Keratinocyte (primary cell): ENCODE measurements at regions not wholly inside any gene's neighbourhood (a gene's known extent, or its start where the extent isn't known, plus 50 kb on each side); places are given as distances from the start of the nearest gene placed in this dataset.

Experiments
- DNase-seq: peaks from one replicate; pipeline ENCODE4 v3.0.0-alpha.2; 2011; ENCODE audit warnings: low read depth, missing footprints, low spot score
- FAIRE-seq: peaks from 2 replicates; lab custom pipeline; 2011; peaks lifted over from hg19 to GRCh38; lab: Jason Lieb, UNC
- H2AFZ ChIP-seq: 2 replicates; pipeline ENCODE4 v1.6.0; 2012; ENCODE audit warnings: low read length, control low read depth, inconsistent platforms; ENCODE audit not compliant: control insufficient read depth
- H3K27ac ChIP-seq: 2 replicates; pipeline ENCODE4 v1.5.1; 2011; ENCODE audit warnings: low read length; ENCODE audit not compliant: control insufficient read depth, insufficient read depth
- H3K27me3 ChIP-seq: 3 replicates; pipeline ENCODE4 v1.6.0; 2011; ENCODE audit warnings: low read length; ENCODE audit not compliant: control insufficient read depth, insufficient read depth; ENCODE audit errors: extremely low read depth
- H3K36me3 ChIP-seq, 2 experiments: 2 replicates in 1 of 2; 3 replicates in 1 of 2; pipeline ENCODE4 v1.5.1; 2011; ENCODE audit warnings: low read length in 2 of 2, mild to moderate bottlenecking in 1 of 2; ENCODE audit not compliant: control insufficient read depth in 2 of 2, insufficient read depth in 2 of 2; ENCODE audit errors: extremely low read depth in 1 of 2
- H3K4me1 ChIP-seq: 3 replicates; pipeline ENCODE4 v1.5.1; 2011; ENCODE audit warnings: low read length; ENCODE audit not compliant: control insufficient read depth, insufficient read depth; ENCODE audit errors: extremely low read depth
- H3K4me2 ChIP-seq: 3 replicates; pipeline ENCODE4 v1.6.0; 2011; ENCODE audit warnings: low read depth, low read length; ENCODE audit not compliant: control insufficient read depth, insufficient read depth; ENCODE audit errors: extremely low read depth
- H3K4me3 ChIP-seq, 3 experiments: fragments of 200-600 bp in 1 of 3; sonication (generic) in 1 of 3; 2 replicates in 2 of 3; 3 replicates in 1 of 3; pipeline ENCODE4 v1.5.1; 2011 to 2016; ENCODE audit warnings: low read length in 3 of 3, mild to moderate bottlenecking in 3 of 3, control low read depth in 2 of 3, inconsistent platforms in 1 of 3, low read depth in 1 of 3, mixed read lengths in 1 of 3, mixed run types in 1 of 3, moderate library complexity in 1 of 3; ENCODE audit not compliant: control insufficient read depth in 2 of 3, insufficient read depth in 2 of 3; ENCODE audit errors: extremely low read depth in 1 of 3
- H3K79me2 ChIP-seq: 2 replicates; pipeline ENCODE4 v1.6.0; 2012; ENCODE audit warnings: low read length; ENCODE audit not compliant: control insufficient read depth, insufficient read depth
- H3K9ac ChIP-seq: 3 replicates; pipeline ENCODE4 v1.6.0; 2011; ENCODE audit warnings: low read length; ENCODE audit not compliant: control insufficient read depth, insufficient read depth; ENCODE audit errors: extremely low read depth
- H3K9me1 ChIP-seq: 3 replicates; pipeline ENCODE4 v1.6.0; 2011; ENCODE audit warnings: low read length; ENCODE audit not compliant: control insufficient read depth, insufficient read depth; ENCODE audit errors: extremely low read depth
- H3K9me3 ChIP-seq: 2 replicates; pipeline ENCODE4 v1.5.1; 2012; ENCODE audit warnings: low read depth, low read length; ENCODE audit not compliant: control insufficient read depth
- H4K20me1 ChIP-seq: 3 replicates; pipeline ENCODE4 v1.6.0; 2011; ENCODE audit warnings: low read length; ENCODE audit not compliant: control insufficient read depth, insufficient read depth; ENCODE audit errors: extremely low read depth
- EZH2 ChIP-seq: IDR thresholded peaks from one replicate; pipeline ENCODE4 v1.6.1; 2012; ENCODE audit warnings: inconsistent platforms, mild to moderate bottlenecking, low read length, moderate library complexity
- dilution Hi-C: fragments of 300-500 bp; cut with MboI; formaldehyde crosslinking; loops from one replicate; pipeline ENCODE4 v1.7.0; 2020; ENCODE audit warnings: low sequenced_read_pairs; ENCODE audit not compliant: extremely low pct_ligation_motif_present
- TF ChIP-seq, protein P1 (sequence below), 3 experiments: IDR thresholded peaks in 1 of 3; conservative IDR thresholded peaks in 1 of 3; optimal IDR thresholded peaks in 1 of 3; 2 replicates in 2 of 3; 3 replicates in 1 of 3; pipeline versions ENCODE3 to v1.5.1; 2011; ENCODE audit warnings: low read length in 3 of 3, mild to moderate bottlenecking in 3 of 3, moderate library complexity in 2 of 3, control low read depth in 1 of 3, inconsistent platforms in 1 of 3; ENCODE audit not compliant: insufficient read depth in 2 of 3; ENCODE audit errors: extremely low read depth in 1 of 3

- no peaks in the 10 kb centered on the region for H3K36me3 ChIP-seq
- H3K9ac ChIP-seq: no peak overlapping the region
- H3K4me2 ChIP-seq: no peak overlapping the region
- no peak overlapping the region for H3K4me3 ChIP-seq
- H3K4me1 ChIP-seq: no peaks in the 10 kb centered on the region
- H3K9me3 ChIP-seq: no peaks in the 10 kb centered on the region
- no peak for TF ChIP-seq EZH2
- FAIRE-seq: no peak
- H3K27me3 ChIP-seq: no peaks in the 10 kb centered on the region
- dilution Hi-C loops: no loop called here
- H4K20me1 ChIP-seq: no peaks in the 10 kb centered on the region
- H2AFZ ChIP-seq: no peak overlapping the region
- DNase-seq: no peak
- no peaks in the 10 kb centered on the region for H3K9me1 ChIP-seq
- H3K79me2 ChIP-seq: no peaks in the 10 kb centered on the region
- H3K27ac ChIP-seq: no peak overlapping the region
Observed at GRCh38 chr16:76946879-76947278, 244.1 kb upstream of the MON1B start.

DNA sequence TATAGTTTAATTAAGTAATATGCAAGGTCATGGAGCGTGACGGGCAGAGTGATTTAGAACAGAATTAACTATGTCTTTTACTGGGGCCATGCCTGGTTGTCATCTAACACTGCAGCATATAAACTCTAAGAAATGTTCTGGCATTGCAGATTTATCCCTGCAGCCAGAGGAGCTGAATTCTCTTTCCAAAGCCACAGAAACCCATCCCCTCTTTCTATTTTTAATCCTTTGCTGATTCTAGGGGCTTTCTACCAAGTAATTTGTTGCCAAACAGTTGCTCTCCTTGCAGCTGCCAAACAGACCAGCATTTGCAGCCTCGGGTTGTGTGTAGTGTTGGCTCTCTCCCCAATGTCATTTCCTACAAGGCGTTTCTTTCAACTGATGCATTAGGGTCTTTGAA, 243.2 kb upstream of the MON1B start:
- no peaks in the 10 kb centered on the region for H3K27me3 ChIP-seq
- TF ChIP-seq EZH2: no peak
- TF ChIP-seq, protein P1, sequence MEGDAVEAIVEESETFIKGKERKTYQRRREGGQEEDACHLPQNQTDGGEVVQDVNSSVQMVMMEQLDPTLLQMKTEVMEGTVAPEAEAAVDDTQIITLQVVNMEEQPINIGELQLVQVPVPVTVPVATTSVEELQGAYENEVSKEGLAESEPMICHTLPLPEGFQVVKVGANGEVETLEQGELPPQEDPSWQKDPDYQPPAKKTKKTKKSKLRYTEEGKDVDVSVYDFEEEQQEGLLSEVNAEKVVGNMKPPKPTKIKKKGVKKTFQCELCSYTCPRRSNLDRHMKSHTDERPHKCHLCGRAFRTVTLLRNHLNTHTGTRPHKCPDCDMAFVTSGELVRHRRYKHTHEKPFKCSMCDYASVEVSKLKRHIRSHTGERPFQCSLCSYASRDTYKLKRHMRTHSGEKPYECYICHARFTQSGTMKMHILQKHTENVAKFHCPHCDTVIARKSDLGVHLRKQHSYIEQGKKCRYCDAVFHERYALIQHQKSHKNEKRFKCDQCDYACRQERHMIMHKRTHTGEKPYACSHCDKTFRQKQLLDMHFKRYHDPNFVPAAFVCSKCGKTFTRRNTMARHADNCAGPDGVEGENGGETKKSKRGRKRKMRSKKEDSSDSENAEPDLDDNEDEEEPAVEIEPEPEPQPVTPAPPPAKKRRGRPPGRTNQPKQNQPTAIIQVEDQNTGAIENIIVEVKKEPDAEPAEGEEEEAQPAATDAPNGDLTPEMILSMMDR (optimal IDR thresholded peaks at IDR 0.05 in 1 of 3, IDR thresholded peaks at IDR 0.05 in 1 of 3, conservative IDR thresholded peaks at IDR 0.05 in 1 of 3; ENCODE audit: extremely low read depth in 1 of 3, insufficient read depth in 2 of 3, low read length in 3 of 3): no peak
- H2AFZ ChIP-seq: no peak overlapping the region
- FAIRE-seq: no peak
- no peaks in the 10 kb centered on the region for H3K9me1 ChIP-seq
- H3K79me2 ChIP-seq: no peaks in the 10 kb centered on the region
- no peak overlapping the region for H3K4me3 ChIP-seq
- H3K9me3 ChIP-seq: no peaks in the 10 kb centered on the region
- dilution Hi-C loops: no loop called here
- no peaks in the 10 kb centered on the region for H4K20me1 ChIP-seq
- H3K9ac ChIP-seq: no peak overlapping the region
- no peak overlapping the region for H3K4me2 ChIP-seq
- no peaks in the 10 kb centered on the region for H3K36me3 ChIP-seq
- H3K27ac ChIP-seq: no peak overlapping the region
- H3K4me1 ChIP-seq: no peaks in the 10 kb centered on the region
- no peak for DNase-seq

DNA sequence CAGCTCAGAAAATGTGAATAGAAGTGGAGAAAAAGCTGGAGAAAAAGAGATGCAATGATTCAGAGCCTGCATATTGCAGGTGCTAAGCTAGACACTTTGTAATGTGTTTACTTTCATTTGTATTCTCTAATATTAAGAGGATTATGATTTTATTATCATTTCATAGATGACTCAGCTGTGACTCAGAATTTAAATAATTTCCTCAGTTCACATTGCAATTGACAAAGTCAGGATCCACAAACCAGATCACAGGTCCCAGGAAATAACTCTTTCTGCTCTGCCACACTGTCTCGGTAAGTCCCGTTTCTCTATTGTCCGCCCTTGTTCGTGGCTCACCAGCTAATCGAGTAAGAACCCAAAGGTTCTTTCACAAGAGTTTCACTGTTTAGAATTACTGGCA, 235.4 kb upstream of the MON1B start:
- Histone ChIP-seq H3K27ac (no peak overlapping the region), H3K9ac (no peak overlapping the region), H3K4me2 (no peak overlapping the region), H3K4me3 (no peak overlapping the region), H3K27me3 (no peaks in the 10 kb centered on the region), H3K36me3 (no peaks in the 10 kb centered on the region), H3K9me3 (no peaks in the 10 kb centered on the region), H3K4me1 (no peaks in the 10 kb centered on the region), H4K20me1 (no peaks in the 10 kb centered on the region), H3K9me1 (no peaks in the 10 kb centered on the region), H3K79me2 (no peaks in the 10 kb centered on the region), H2AFZ (no peak overlapping the region)
- no peak for DNase-seq
- no peak for FAIRE-seq
- TF ChIP-seq, protein P1 (optimal IDR thresholded peaks at IDR 0.05 in 1 of 3, IDR thresholded peaks at IDR 0.05 in 1 of 3, conservative IDR thresholded peaks at IDR 0.05 in 1 of 3; ENCODE audit: extremely low read depth in 1 of 3, insufficient read depth in 2 of 3, low read length in 3 of 3): no peak
- TF ChIP-seq EZH2: no peak
- dilution Hi-C loops: no loop called here
